SK-N-SH treated with all-trans-retinoic acid at 6 μM for 48 hours (cell line): ENCODE measurements at regions not wholly inside any gene's neighbourhood (a gene's known extent, or its start where the extent isn't known, plus 50 kb on each side); places are given as distances from the start of the nearest gene placed in this dataset.

Experiments used
- ATAC-seq: fragments of 200-7000 bp; cut with Tn5 transposase; 3 replicates; pipeline ENCODE4 v1.9.1; 2020; ENCODE audit warnings: mild to moderate bottlenecking, moderate library complexity
- ARNTL ChIP-seq: fragments of 450-650 bp; formaldehyde crosslinking; IDR thresholded peaks from 2 replicates; pipeline ENCODE4 v1.5.0; 2020; ENCODE audit warnings: low read depth, mild to moderate bottlenecking, moderate library complexity, borderline replicate concordance
- BACH2 ChIP-seq: fragments of 250-450 bp; sonication (Bioruptor Pico); IDR thresholded peaks from 2 replicates; pipeline ENCODE4 v1.9.0; 2021; ENCODE audit warnings: mild to moderate bottlenecking, borderline replicate concordance
- CSDC2 ChIP-seq: fragments of 250-450 bp; sonication (Bioruptor Pico); IDR thresholded peaks from 2 replicates; pipeline ENCODE4 v1.5.0; 2020; ENCODE audit warnings: mild to moderate bottlenecking, moderate library complexity
- CSRNP3 ChIP-seq: fragments of 250-450 bp; sonication (Bioruptor Pico); IDR thresholded peaks from 2 replicates; pipeline ENCODE4 v1.5.1; 2021; ENCODE audit warnings: mild to moderate bottlenecking, moderate library complexity
- ESRRG ChIP-seq: fragments of 250-450 bp; sonication (Bioruptor Pico); IDR thresholded peaks from 2 replicates; pipeline ENCODE4 v1.6.1; 2021; ENCODE audit warnings: mild to moderate bottlenecking
- GLIS3 ChIP-seq: fragments of 250-450 bp; sonication (Bioruptor Pico); IDR thresholded peaks from 2 replicates; pipeline ENCODE4 v1.5.0; 2020; ENCODE audit warnings: mild to moderate bottlenecking, moderate library complexity
- ISL1 ChIP-seq: fragments of 250-450 bp; sonication (Bioruptor Pico); IDR thresholded peaks from 2 replicates; pipeline ENCODE4 v2.1.2; 2022; ENCODE audit warnings: mild to moderate bottlenecking, moderate library complexity
- OSR1 ChIP-seq: fragments of 250-450 bp; sonication (Bioruptor Pico); IDR thresholded peaks from 2 replicates; pipeline ENCODE4 v1.8.0; 2022; ENCODE audit warnings: moderate library complexity, mild to moderate bottlenecking, inconsistent platforms
- PATZ1 ChIP-seq: fragments of 250-450 bp; sonication (Bioruptor Pico); IDR thresholded peaks from 2 replicates; pipeline ENCODE4 v1.8.0; 2020; ENCODE audit warnings: mild to moderate bottlenecking, moderate library complexity, borderline replicate concordance
- POU6F1 ChIP-seq: fragments of 250-450 bp; sonication (Bioruptor Pico); IDR thresholded peaks from 2 replicates; pipeline ENCODE4 v1.8.0; 2021; ENCODE audit warnings: low read depth, mild to moderate bottlenecking, moderate library complexity, borderline replicate concordance
- PPARA ChIP-seq: fragments of 250-450 bp; sonication (Bioruptor Pico); IDR thresholded peaks from 2 replicates; pipeline ENCODE4 v1.5.0; 2020; ENCODE audit warnings: mild to moderate bottlenecking, borderline replicate concordance
- RARB ChIP-seq: fragments of 250-450 bp; sonication (Bioruptor Pico); IDR thresholded peaks from 2 replicates; pipeline ENCODE4 v1.8.0; 2021; ENCODE audit warnings: mild to moderate bottlenecking, moderate library complexity
- SNAI2 ChIP-seq: fragments of 250-450 bp; sonication (Bioruptor Pico); IDR thresholded peaks from 2 replicates; pipeline ENCODE4 v1.5.0; 2020; ENCODE audit warnings: mild to moderate bottlenecking, moderate library complexity
- TCF4 ChIP-seq: fragments of 250-450 bp; sonication (Bioruptor Pico); IDR thresholded peaks from 2 replicates; pipeline ENCODE4 v1.8.0; 2021; ENCODE audit warnings: mild to moderate bottlenecking, moderate library complexity, borderline replicate concordance
- TOX ChIP-seq: fragments of 250-450 bp; sonication (Bioruptor Pico); IDR thresholded peaks from 2 replicates; pipeline ENCODE4 v1.8.0; 2021; ENCODE audit warnings: mild to moderate bottlenecking, moderate library complexity, borderline replicate concordance
- TSHZ2 ChIP-seq: fragments of 250-450 bp; sonication (Bioruptor Pico); IDR thresholded peaks from 2 replicates; pipeline ENCODE4 v1.5.0; 2020; ENCODE audit warnings: mild to moderate bottlenecking, moderate library complexity
- ZC3H10 ChIP-seq: fragments of 250-450 bp; sonication (Bioruptor Pico); IDR thresholded peaks from 2 replicates; pipeline ENCODE4 v1.5.1; 2021; ENCODE audit warnings: mild to moderate bottlenecking, moderate library complexity
- ZFP3 ChIP-seq: fragments of 250-450 bp; sonication (Bioruptor Pico); IDR thresholded peaks from 2 replicates; pipeline ENCODE4 v1.5.0; 2020; ENCODE audit warnings: mild to moderate bottlenecking, moderate library complexity
- ZFP30 ChIP-seq: fragments of 450-650 bp; formaldehyde crosslinking; IDR thresholded peaks from 2 replicates; pipeline ENCODE4 v1.5.0; 2022; ENCODE audit warnings: mild to moderate bottlenecking, moderate library complexity
- ZNF565 ChIP-seq: fragments of 450-650 bp; formaldehyde crosslinking; conservative IDR thresholded peaks from 2 replicates; pipeline ENCODE4 v1.5.0; 2020; ENCODE audit warnings: low read depth, mild to moderate bottlenecking, moderate library complexity
- ZNF70 ChIP-seq: fragments of 450-650 bp; formaldehyde crosslinking; IDR thresholded peaks from 2 replicates; pipeline ENCODE4 v1.5.0; 2020; ENCODE audit warnings: mild to moderate bottlenecking, moderate library complexity
- TF ChIP-seq, protein P1 (sequence below): fragments of 250-450 bp; sonication (Bioruptor Pico); IDR thresholded peaks from 2 replicates; pipeline ENCODE4 v1.5.1; 2020; ENCODE audit warnings: low read depth, mild to moderate bottlenecking, moderate library complexity

DNA sequence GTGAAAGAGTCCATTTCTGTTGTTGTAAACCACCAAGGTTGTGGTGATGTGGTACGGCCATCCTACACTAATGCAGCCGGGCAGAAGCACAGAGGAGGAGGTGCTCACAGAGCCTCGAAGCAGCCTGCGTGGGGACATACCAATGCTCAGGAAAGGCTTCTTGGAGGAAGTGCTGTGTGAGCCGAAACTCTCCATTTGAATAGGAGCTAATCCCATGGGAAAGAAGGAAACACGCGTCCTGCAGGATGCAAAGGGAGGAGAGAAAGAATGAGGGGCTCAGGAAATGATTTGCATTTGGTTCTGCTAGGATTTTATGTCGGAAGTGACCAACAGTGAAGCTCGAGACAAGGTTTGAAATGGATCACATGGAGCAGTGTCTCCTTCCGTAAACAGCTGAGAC, 477.9 kb upstream of the ANKRD30A start:
- no peak for ATAC-seq
- TF ChIP-seq ZNF70 (CRISPR knock-in tag) (no peak), BACH2 (CRISPR knock-in tag) (no peak), OSR1 (CRISPR knock-in tag) (no peak), ISL1 (CRISPR knock-in tag) (no peak), ZFP30 (CRISPR knock-in tag) (no peak), CSRNP3 (CRISPR knock-in tag) (no peak), ZC3H10 (CRISPR knock-in tag) (no peak), GLIS3 (CRISPR knock-in tag) (no peak), ZFP3 (CRISPR knock-in tag) (no peak), ARNTL (no peak), ESRRG (CRISPR knock-in tag) (no peak), RARB (no peak), POU6F1 (CRISPR knock-in tag) (no peak), TCF4 (no peak), TSHZ2 (CRISPR knock-in tag) (no peak)

DNA sequence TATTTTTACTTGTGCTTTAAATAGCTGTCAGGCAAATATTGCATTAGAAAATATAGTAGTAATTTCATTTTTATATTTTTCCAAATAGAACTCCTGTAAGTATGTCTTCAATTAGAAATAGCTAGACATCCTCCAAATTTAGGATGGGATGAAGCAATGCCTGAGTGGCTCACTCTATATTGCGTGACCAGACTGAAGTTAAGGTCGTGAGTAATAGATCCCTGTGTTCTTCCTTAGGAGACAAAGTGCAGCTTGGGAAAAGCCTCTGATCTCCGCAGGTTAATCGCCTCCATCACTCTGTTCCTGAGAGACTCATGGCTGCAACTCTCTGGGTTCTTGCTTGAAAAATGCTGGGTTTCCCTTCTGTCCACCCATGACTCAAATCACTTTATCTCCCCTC, 484.8 kb upstream of the ANKRD30A start:
- TF ChIP-seq TCF4 = no peak
- TF ChIP-seq CSDC2 (CRISPR knock-in tag) = no peak
- no peak for TF ChIP-seq TOX (CRISPR knock-in tag)
- no peak for TF ChIP-seq PATZ1 (CRISPR knock-in tag)
- TF ChIP-seq SNAI2 (CRISPR knock-in tag) = no peak
- TF ChIP-seq, protein P1, sequence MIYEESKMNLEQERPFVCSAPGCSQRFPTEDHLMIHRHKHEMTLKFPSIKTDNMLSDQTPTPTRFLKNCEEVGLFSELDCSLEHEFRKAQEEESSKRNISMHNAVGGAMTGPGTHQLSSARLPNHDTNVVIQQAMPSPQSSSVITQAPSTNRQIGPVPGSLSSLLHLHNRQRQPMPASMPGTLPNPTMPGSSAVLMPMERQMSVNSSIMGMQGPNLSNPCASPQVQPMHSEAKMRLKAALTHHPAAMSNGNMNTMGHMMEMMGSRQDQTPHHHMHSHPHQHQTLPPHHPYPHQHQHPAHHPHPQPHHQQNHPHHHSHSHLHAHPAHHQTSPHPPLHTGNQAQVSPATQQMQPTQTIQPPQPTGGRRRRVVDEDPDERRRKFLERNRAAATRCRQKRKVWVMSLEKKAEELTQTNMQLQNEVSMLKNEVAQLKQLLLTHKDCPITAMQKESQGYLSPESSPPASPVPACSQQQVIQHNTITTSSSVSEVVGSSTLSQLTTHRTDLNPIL (CRISPR knock-in tag) = no peak
- no peak for TF ChIP-seq CSRNP3 (CRISPR knock-in tag)
- TF ChIP-seq ZC3H10 (CRISPR knock-in tag) = no peak
- no peak for ATAC-seq

- ATAC-seq = no peak
- TF ChIP-seq TCF4 = no peak
- TF ChIP-seq PPARA = no peak
- TF ChIP-seq ZFP30 (CRISPR knock-in tag) = no peak
- no peak for TF ChIP-seq OSR1 (CRISPR knock-in tag)
- no peak for TF ChIP-seq ZNF565
- no peak for TF ChIP-seq RARB
- no peak for TF ChIP-seq CSRNP3 (CRISPR knock-in tag)
- no peak for TF ChIP-seq CSDC2 (CRISPR knock-in tag)
- TF ChIP-seq, protein P1 (CRISPR knock-in tag) = no peak
- no peak for TF ChIP-seq BACH2 (CRISPR knock-in tag)
- no peak for TF ChIP-seq ARNTL
Observed at GRCh38 chr10:36638462-36639155, 486.8 kb upstream of the ANKRD30A start.
